GM18498 (cell line): ENCODE measurements at regions not wholly inside any gene's neighbourhood (a gene's known extent, or its start where the extent isn't known, plus 50 kb on each side); places are given as distances from the start of the nearest gene placed in this dataset.

Source experiments
- ATAC-seq: cut with Tn5 transposase; IDR thresholded peaks from one replicate; pipeline ENCODE4 v1.9.1; 2021; ENCODE audit warnings: mild to moderate bottlenecking, moderate library complexity; ENCODE audit not compliant: unreplicated experiment

DNA sequence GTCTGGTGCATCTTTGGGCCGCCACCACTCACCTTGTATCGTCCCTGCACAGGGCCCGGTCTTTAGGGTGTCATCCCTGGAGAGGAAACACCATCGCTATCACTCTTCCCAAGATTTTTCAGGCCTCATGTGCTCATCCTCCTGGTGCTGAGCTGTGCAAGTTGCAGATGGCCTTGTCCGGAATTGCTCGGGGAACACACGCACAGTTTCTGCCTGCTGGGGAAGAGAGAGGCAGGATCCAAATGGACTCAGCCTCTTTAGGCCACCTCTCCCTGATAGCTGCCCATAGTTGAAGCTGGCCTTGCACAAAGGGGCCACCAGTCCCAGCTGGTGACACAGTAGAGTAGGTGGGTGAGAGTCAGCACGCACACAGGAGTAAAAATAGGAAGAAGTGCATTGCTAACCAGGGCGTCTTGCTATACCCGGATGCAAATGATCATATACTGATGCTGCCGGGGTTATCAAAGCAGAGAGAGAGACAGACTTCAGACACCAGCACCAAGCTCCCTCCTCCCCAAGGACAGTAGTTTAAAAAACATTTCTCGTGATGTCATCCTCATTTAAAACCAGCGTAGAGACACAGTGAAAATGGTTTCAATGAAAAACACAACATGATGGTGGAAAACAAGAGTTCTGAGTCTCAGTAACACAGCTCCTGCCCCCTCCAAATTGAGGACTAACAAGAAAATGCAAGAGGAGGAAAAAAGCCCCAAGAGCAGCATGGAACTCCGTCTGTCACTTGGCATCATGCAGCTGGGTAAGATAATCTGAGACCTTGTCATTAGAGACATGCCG lies 147.5 kb upstream of the NCK2 start:
- ATAC-seq = no peak

DNA sequence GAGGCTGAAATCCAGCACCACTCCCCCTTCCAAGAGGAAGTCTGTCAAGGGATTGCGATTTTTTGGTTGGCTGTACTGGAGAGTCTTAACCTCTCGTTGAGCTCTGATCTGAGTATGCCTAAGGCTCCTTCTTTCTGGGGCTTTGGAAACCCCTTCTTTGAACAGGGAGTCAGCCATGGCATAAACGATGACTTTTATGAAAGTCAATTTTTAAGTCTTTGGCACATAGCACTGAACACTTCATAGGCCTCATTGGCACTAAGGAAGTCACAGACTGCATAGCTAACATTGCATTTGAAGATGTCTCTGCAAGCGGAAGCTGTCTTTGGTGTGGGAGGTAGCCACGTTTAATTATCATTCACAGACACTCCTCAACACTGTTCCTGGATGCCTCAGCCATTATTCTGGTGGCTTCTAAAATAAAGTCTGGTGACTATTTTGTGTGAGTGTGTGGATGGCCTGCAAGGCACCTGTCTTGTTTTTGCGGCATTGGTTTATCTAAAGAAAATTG lies 148.2 kb upstream of the NCK2 start:
- no peak for ATAC-seq

- no peak for ATAC-seq
Observed at GRCh38 chr2:105595536-105595935, 149.2 kb upstream of the NCK2 start.

DNA sequence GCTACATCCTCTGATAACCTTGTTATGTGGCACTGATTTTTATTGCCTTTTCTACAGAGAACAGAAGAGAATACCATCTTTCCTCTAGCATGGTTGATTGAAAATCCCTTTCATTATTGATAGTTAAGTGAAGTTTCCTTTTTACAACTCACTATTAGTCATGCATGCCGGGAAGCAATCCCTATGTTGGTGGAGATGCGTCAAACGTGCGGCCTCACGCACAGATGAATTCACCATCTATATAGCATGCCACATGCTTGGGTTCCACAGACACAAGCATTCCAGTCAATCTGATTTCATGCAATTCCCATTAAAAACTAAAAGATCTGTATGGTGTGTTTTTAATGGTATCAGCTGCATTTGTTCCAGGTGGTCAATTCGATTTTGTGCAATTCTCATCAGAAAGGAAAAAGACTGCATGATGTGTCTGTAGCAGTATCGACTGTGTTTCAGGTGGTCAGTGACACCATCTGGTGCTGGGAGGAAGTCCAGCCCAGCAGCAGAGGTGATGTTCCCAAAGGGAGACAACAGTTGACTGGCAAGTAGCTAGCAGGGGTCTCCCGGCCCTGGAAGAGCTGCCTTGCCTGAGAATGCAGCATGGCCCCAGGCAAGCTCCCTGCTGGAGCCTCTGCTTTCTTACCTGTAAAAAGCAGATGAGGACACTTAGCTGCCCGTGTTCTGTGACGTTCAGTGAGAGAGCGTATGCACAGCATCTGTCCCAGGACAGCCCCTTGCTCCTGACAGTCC lies 151.3 kb upstream of the NCK2 start:
- no peak for ATAC-seq

GRCh38 chr2:105592288-105592687 lies 152.4 kb upstream of the NCK2 start:
- ATAC-seq = no peak

DNA sequence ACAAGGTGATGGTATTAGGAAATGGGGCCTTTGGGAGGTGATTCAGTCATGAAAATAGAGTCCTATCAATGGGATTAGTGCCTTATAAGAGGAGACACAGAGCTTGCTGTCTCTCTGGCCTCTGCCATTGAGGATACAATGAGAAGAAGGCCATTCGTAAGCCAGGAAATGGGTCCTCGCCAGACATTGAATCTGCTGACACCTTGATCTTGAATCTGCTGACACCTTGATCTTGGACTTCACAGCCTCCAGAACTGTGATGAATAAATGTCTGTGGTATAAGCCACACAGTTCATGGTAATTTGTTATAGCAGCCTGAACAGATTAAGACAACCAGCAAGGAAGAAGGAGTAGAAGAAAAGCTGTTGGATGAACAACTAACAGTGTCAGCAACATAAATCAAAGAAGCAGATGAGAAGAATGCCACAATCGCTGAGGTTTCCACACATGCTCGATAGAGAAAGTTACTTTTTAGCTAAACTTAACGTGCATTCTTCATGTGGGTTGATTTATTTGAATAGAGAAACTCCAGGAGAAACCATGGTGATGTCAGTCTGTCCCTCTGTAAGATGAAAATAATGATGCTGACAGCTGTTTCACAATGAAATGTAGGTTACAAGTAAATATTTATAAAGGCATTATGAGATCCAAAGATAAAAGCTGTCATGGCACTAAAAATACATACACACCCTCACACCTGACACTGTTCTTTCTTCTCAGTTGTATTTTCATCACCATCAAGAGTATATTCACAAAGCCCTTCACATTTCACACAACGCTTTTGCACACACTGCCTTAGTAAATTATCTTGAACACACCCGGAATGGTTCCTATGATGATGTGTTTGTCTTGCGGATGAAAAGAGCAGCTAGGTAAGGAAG lies 153.7 kb upstream of the NCK2 start:
- ATAC-seq = no peak

GRCh38 chr2:105588581-105588980 lies 156.1 kb upstream of the NCK2 start:
- no peak for ATAC-seq

GRCh38 chr2:105587637-105588036 lies 157.1 kb upstream of the NCK2 start:
- ATAC-seq = no peak

DNA sequence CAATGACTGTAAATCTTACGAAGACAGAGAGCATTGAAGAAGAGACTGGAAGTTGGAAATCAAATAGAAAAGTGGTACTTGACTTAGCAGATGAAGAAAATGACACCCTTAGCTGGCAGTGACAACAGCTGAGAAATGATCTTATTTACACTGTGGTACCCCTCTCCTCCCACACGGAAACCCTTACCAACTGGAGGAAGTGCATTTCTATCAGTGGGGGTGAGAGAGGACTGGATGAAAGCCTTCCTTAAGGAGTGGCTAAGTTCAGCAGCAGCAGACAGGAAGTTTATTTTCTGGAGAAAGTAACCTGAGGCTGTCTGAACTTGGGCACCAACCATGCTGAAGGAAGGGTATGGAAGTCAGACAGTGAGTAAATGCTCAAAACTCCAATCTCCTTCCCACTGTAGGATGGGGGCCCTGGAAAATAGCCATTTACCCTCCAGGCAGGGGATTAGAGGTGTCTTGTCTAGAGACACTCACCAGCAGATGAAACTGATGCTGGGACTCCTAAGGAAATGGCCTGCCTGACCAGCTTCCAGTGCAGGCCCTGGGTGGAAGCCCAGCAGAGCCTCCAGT lies 160.2 kb upstream of the NCK2 start:
- ATAC-seq = no peak

DNA sequence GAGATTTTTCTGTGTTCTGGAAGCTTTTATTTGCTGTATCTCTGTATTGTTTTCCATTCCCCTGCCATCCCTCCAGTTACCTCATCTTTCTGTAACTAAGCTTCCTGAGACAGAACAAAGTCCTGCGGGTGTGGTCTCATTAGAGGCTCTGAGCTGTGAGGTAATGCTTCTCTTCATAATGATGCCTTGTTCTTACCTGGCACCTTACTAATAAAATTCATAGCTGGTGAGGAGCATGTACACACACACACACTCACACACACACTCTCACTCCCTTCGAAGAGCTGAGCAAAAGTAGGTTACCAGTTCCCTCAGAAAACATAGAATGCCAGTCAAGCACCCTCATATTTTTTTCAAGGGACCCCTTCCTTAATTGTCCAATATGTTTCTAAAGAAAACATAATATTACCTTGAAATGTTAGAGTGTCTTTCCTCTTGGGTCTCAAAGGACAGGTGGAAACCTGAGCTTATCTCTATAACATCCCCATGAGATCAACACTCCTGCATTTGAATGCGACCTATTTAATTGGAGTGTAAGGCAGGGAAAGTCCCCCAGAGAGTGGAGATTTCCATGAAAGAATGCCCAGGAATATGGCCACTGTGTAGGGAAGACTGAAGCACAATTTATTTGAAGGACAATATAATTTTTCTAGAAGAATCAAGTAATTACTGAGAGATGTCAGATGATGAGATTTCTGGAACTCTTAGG lies 161.6 kb upstream of the NCK2 start:
- no peak for ATAC-seq

- ATAC-seq = no peak
Observed at GRCh38 chr2:105581555-105581944, 163.2 kb upstream of the NCK2 start.

DNA sequence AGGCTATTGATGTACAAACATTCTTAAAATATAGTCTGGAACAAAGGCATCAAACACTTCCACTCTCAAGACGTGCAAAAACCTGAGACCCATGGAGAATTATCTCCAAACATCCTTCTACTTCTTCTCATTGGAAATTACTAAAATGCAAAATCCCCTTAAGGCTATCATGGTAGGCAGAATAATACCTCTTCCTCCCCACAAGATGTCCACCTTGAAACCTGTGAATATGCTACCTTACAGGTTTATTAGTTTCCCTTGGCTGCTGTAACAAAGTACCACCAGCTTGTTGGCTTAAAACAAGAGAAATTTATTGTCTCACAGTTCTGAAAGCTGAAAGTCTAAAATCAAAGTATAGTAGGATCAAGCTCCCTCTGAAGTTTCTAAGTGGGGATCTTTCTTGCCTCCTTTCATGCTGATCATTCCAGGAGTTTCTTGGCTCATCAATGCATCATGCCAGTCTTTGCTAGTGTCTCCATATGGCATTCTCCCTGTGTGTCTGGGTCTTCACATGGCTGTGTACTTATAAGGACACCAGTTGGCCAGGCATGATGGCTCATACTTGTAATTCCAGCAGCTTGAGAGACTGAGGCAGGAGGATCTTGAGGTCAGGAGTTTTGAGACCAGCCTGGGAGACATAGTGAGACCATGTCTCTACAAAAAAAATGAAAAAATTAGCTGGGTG lies 163.7 kb upstream of the NCK2 start:
- no peak for ATAC-seq

- ATAC-seq = no peak
Observed at GRCh38 chr2:105580216-105580615, 164.5 kb upstream of the NCK2 start.

DNA sequence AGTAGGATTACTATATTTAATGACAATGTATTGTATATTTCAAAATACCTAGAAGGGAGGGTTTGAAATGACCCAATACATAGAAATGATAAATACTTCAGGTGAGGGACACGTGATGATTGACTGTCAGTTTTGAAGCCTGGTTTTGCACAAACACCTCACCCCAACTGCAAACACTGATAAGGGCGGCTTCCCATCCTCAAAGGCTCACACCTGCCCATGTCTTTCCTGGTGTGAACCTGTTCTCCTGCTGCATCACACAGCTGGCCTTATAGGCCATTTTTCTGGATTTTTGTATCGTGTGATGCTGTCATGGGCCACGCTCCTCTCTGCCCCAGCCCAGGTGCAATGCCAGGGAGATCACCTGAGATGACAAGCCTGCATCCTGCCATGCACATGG lies 166.5 kb upstream of the NCK2 start:
- no peak for ATAC-seq

- ATAC-seq = no peak
Observed at GRCh38 chr2:105577762-105578161, 166.9 kb upstream of the NCK2 start.

- no peak for ATAC-seq
Observed at GRCh38 chr2:105576440-105577241, 168.1 kb upstream of the NCK2 start.

GRCh38 chr2:105576050-105576439 lies 168.7 kb upstream of the NCK2 start:
- ATAC-seq = no peak

- ATAC-seq = no peak
Observed at GRCh38 chr2:105575499-105576025, 169.2 kb upstream of the NCK2 start.
